IMR-90 (cell line): ENCODE measurements at regions not wholly inside any gene's neighbourhood (a gene's known extent, or its start where the extent isn't known, plus 50 kb on each side); places are given as distances from the start of the nearest gene placed in this dataset.

ENCODE experiments used
- ATAC-seq: fragments of 200-7000 bp; cut with Tn5 transposase; 2 replicates; pipeline ENCODE4 v1.9.1; 2020; ENCODE audit warnings: low read depth, mild to moderate bottlenecking, moderate library complexity
- BruUV-seq: library from RNA; stranded (reverse); fragments of 400-500 nt; replicated peaks from 2 replicates; lab custom pipeline; 2021; lab: Mats Ljungman, UMichigan
- CTCF ChIA-PET: fragments of 300-600 bp; formaldehyde crosslinking; extraction: SDS; loops from one replicate; lab custom pipeline; 2021; ENCODE audit warnings: antibody characterized with exemption; lab: Yijun Ruan, JAX
- POLR2A ChIA-PET: fragments of 300-600 bp; sonication (Branson Sonifier 250); formaldehyde crosslinking; loops from one replicate; lab custom pipeline; 2022; ENCODE audit warnings: antibody characterized with exemption; ENCODE audit not compliant: unreplicated experiment; lab: Charles Lee
- DNase-seq: peaks from one replicate; pipeline ENCODE4 v3.0.0; 2013
- H2AFZ ChIP-seq: replicated peaks from 2 replicates; pipeline ENCODE3; 2013; ENCODE audit warnings: low read length, mild to moderate bottlenecking; ENCODE audit not compliant: poor library complexity
- H2AK5ac ChIP-seq: 2 replicates; pipeline ENCODE4 v1.6.1; 2013; ENCODE audit warnings: low read depth, low read length, inconsistent platforms
- H2AK9ac ChIP-seq: replicated peaks from 2 replicates; pipeline ENCODE3; 2013; ENCODE audit warnings: mild to moderate bottlenecking, low read depth, low read length, moderate library complexity; ENCODE audit not compliant: poor library complexity
- H2BK120ac ChIP-seq: 2 replicates; pipeline ENCODE4 v1.6.1; 2013; ENCODE audit warnings: low read depth, low read length, inconsistent platforms
- H2BK15ac ChIP-seq: 3 replicates; pipeline ENCODE4 v1.6.1; 2013; ENCODE audit warnings: low read depth, low read length, inconsistent platforms
- H2BK20ac ChIP-seq: 2 replicates; pipeline ENCODE4 v1.6.1; 2013; ENCODE audit warnings: low read depth, mild to moderate bottlenecking, inconsistent platforms, low read length, moderate library complexity
- H2BK5ac ChIP-seq: 2 replicates; pipeline ENCODE4 v1.6.1; 2013; ENCODE audit warnings: mild to moderate bottlenecking, low read depth, low read length, inconsistent platforms; ENCODE audit not compliant: poor library complexity, severe bottlenecking
- H3K14ac ChIP-seq: replicated peaks from 2 replicates; pipeline ENCODE4 v1.6.1; 2013; ENCODE audit warnings: low read depth, low read length, inconsistent platforms
- H3K18ac ChIP-seq: 2 replicates; pipeline ENCODE4 v1.6.1; 2013; ENCODE audit warnings: low read depth, low read length, control low read depth
- H3K23ac ChIP-seq: 2 replicates; pipeline ENCODE4 v1.6.1; 2013; ENCODE audit warnings: low read depth, low read length, inconsistent platforms
- H3K27ac ChIP-seq: 2 replicates; pipeline ENCODE4 v1.5.1; 2013; ENCODE audit warnings: mild to moderate bottlenecking, control low read depth, low read length; ENCODE audit not compliant: insufficient read depth
- H3K27me3 ChIP-seq: 2 replicates; pipeline ENCODE4 v1.6.1; 2013; ENCODE audit warnings: low read length; ENCODE audit not compliant: control insufficient read depth, insufficient read depth
- H3K36me3 ChIP-seq: 2 replicates; pipeline ENCODE4 v1.6.1; 2013; ENCODE audit warnings: low read length, mixed read lengths; ENCODE audit not compliant: control insufficient read depth, insufficient read depth
- H3K4ac ChIP-seq: 2 replicates; pipeline ENCODE4 v1.6.1; 2013; ENCODE audit warnings: low read depth, low read length, inconsistent platforms
- H3K4me1 ChIP-seq: 2 replicates; pipeline ENCODE4 v1.6.1; 2013; ENCODE audit warnings: low read length, mixed read lengths; ENCODE audit not compliant: control insufficient read depth, insufficient read depth
- H3K4me2 ChIP-seq: 2 replicates; pipeline ENCODE4 v1.6.1; 2013; ENCODE audit warnings: low read depth, mild to moderate bottlenecking, control low read depth, low read length, moderate library complexity
- H3K4me3 ChIP-seq: 2 replicates; pipeline ENCODE4 v1.5.1; 2013; ENCODE audit warnings: low read depth, mild to moderate bottlenecking, control low read depth, low read length, moderate library complexity; ENCODE audit not compliant: insufficient read depth
- H3K56ac ChIP-seq: 2 replicates; pipeline ENCODE4 v1.6.1; 2013; ENCODE audit warnings: low read length, inconsistent platforms; ENCODE audit not compliant: insufficient read depth; ENCODE audit errors: extremely low read depth
- H3K79me1 ChIP-seq, 2 experiments: 2 replicates each; pipeline ENCODE4 v1.6.1; 2013; ENCODE audit warnings: low read length in 2 of 2, inconsistent platforms in 1 of 2, low read depth in 1 of 2
- H3K9ac ChIP-seq: 2 replicates; pipeline ENCODE4 v1.6.1; 2013; ENCODE audit warnings: low read depth, low read length, control low read depth
- H3K9me1 ChIP-seq: 2 replicates; pipeline ENCODE4 v1.6.1; 2013; ENCODE audit warnings: low read length, inconsistent platforms; ENCODE audit not compliant: insufficient read depth
- H3K9me3 ChIP-seq: 2 replicates; pipeline ENCODE4 v1.6.1; 2013; ENCODE audit warnings: low read length; ENCODE audit not compliant: control insufficient read depth, insufficient read depth
- H4K20me1 ChIP-seq: 2 replicates; pipeline ENCODE4 v1.6.1; 2013; ENCODE audit warnings: low read length, inconsistent platforms; ENCODE audit not compliant: insufficient read depth
- H4K5ac ChIP-seq: 2 replicates; pipeline ENCODE4 v1.6.1; 2013; ENCODE audit warnings: mild to moderate bottlenecking, low read depth, low read length, control low read depth
- H4K8ac ChIP-seq, 2 experiments: 2 replicates each; pipeline ENCODE4 v1.6.1; 2013; ENCODE audit warnings: low read depth in 2 of 2, low read length in 2 of 2, control low read depth in 1 of 2, inconsistent platforms in 1 of 2
- H4K91ac ChIP-seq: 2 replicates; pipeline ENCODE4 v1.6.1; 2013; ENCODE audit warnings: low read depth, low read length, inconsistent platforms; ENCODE audit not compliant: insufficient read depth
- MAZ ChIP-seq: IDR thresholded peaks from 2 replicates; pipeline ENCODE4 v1.6.1; 2012; ENCODE audit warnings: low read depth, mild to moderate bottlenecking, low read length, improper control_type of control experiment, moderate library complexity, borderline replicate concordance
- MXI1 ChIP-seq: IDR thresholded peaks from 2 replicates; pipeline ENCODE4 v1.6.1; 2012; ENCODE audit warnings: low read depth, mild to moderate bottlenecking, low read length, moderate library complexity, borderline replicate concordance
- NFE2L2 ChIP-seq: fragments of 150-350 bp; IDR thresholded peaks from 2 replicates; pipeline ENCODE4 v1.6.1; 2016; ENCODE audit warnings: low read depth, mild to moderate bottlenecking, low read length
- POLR2A ChIP-seq: IDR thresholded peaks from 2 replicates; pipeline ENCODE4 v1.6.1; 2012; ENCODE audit warnings: mild to moderate bottlenecking, low read depth, low read length
- SMC3 ChIP-seq: fragments of 150-350 bp; IDR thresholded peaks from 2 replicates; pipeline ENCODE4 v1.6.1; 2016; ENCODE audit warnings: low read depth, mild to moderate bottlenecking, antibody characterized with exemption, low read length, moderate library complexity
- WGBS, 2 experiments: methylation state at CpG; one replicate each; pipeline versions ENCODE4 v1.1.5 to v1.1.7; 2013; ENCODE audit warnings: missing lambda C conversion rate in 2 of 2; ENCODE audit not compliant: insufficient read length in 1 of 2; ENCODE audit errors: extremely low coverage in 2 of 2; 5-methylcytosine and 5-hydroxymethylcytosine counted together
- dilution Hi-C: fragments of 300-500 bp; cut with HindIII; formaldehyde crosslinking; loops from one replicate; pipeline ENCODE4 v1.14.3; 2018; ENCODE audit warnings: low sequenced_read_pairs; ENCODE audit not compliant: unreplicated experiment
- in situ Hi-C: fragments of 300-500 bp; cut with MboI; formaldehyde crosslinking; loops from 3 replicates; pipeline ENCODE4 v1.14.3; 2019; ENCODE audit warnings: low sequenced_read_pairs, inconsistent platforms, mixed read lengths
- intact Hi-C: fragments of 100-400 bp; cut with micrococcal nuclease; formaldehyde crosslinking; loops from 2 replicates; pipeline ENCODE4 v1.10.0; 2022
- TF ChIP-seq, protein P1 (sequence below): fragments of 150-350 bp; IDR thresholded peaks from 2 replicates; pipeline ENCODE4 v1.6.1; 2016; ENCODE audit warnings: low read depth, mild to moderate bottlenecking, low read length, moderate library complexity, borderline replicate concordance

DNA sequence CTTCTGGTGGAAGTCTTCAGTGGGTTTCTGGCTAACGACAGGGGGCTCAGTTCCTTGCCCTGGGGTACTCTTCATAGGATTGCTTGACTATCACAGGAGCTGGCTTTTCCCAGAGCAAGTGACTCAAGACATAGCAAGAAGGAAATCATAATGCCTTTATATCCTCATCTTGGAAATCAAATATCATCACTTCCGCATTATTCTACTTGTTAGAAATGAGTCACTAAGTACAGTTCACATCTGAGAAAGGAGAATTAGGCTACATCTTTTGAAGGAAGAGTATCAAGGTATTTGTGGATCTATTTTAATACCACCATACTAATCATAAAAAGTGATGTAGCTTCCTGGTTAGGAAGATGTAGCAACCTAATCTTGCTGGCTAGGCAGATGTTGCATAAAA is 148.2 kb upstream of the RAI14 start:
- Histone ChIP-seq H3K4me2 (no peak overlapping the region), H3K4me3 (no peak overlapping the region), H2AFZ (no peak overlapping the region), H3K9ac (no peak overlapping the region), H3K56ac (no peak overlapping the region), H2AK5ac (no peak overlapping the region), H3K4me1 (peaks cover 20% of the 10 kb centered on the region), H4K8ac (no peak overlapping the region), H4K5ac (no peak overlapping the region), H3K14ac (no peak overlapping the region), H2BK15ac (no peak overlapping the region), H2AK9ac (no peak overlapping the region), H4K20me1 (no peaks in the 10 kb centered on the region), H3K79me1 (no peaks in the 10 kb centered on the region), H2BK5ac (no peak overlapping the region), H3K9me3 (no peaks in the 10 kb centered on the region), H4K91ac (no peak overlapping the region), H3K18ac (no peak overlapping the region), H3K4ac (no peak overlapping the region), H3K9me1 (no peaks in the 10 kb centered on the region), H3K23ac (no peak overlapping the region), H3K27me3 (no peaks in the 10 kb centered on the region), H2BK120ac (no peak overlapping the region), H3K27ac (no peak overlapping the region), H3K36me3 (no peaks in the 10 kb centered on the region), H2BK20ac (no peak overlapping the region)
- ATAC-seq (no peak), DNase-seq (no peak)
- CTCF ChIA-PET: no interaction called here
- no peak for TF ChIP-seq SMC3
- TF ChIP-seq MAZ: no peak
- TF ChIP-seq, protein P1, sequence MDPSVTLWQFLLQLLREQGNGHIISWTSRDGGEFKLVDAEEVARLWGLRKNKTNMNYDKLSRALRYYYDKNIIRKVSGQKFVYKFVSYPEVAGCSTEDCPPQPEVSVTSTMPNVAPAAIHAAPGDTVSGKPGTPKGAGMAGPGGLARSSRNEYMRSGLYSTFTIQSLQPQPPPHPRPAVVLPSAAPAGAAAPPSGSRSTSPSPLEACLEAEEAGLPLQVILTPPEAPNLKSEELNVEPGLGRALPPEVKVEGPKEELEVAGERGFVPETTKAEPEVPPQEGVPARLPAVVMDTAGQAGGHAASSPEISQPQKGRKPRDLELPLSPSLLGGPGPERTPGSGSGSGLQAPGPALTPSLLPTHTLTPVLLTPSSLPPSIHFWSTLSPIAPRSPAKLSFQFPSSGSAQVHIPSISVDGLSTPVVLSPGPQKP: no peak
- no peak for TF ChIP-seq POLR2A
- TF ChIP-seq MXI1: no peak
- no peak for TF ChIP-seq NFE2L2
- dilution Hi-C loops (no loop called here), in situ Hi-C loops (no loop called here), intact Hi-C loops (no loop called here)
- no CpG with 5 or more reads among the region's 2 CpGs for WGBS, 2 experiments
- BruUV-seq: no TSS peak
- POLR2A ChIA-PET: no interaction called here
